ENCODE measurements at regions not wholly inside any gene's neighbourhood (a gene's known extent, or its start where the extent isn't known, plus 50 kb on each side); places are given as distances from the start of the nearest gene placed in this dataset.

DNA sequence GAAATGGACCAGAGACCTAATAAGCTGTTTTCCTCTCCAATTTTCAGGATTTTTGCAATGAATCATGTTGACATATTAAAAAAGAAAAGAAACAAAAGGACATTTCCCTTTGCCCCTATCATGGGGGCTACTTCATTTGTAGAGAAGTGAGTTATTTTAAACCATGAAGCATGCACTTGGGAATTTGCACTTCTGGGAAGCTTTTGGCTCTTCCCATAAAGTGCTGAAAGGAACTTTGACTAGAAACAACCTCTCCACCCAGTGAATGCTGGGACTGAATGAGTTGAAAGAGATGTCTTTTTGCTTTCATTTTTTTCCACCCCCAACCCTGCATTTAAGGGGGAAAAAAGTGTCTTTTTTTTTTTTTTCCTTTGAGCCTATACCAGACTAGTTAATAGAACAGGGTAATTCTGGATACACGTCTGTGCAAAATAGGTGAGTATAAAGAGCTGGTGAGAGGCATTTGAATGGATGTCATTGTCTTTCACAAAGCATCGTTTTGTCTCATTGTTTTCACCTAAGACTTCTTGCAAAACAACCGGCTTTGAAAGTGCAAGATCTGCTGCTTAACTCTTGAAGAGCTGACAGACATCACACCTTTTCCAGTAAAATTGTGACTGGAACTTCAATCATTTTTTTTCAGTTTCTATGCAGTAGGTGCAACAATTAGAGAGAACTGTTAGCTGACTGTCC lies 138.7 kb upstream of the BACH2 start:
- DNase-seq (ENCODE audit: low read depth in 2 of 2) = no peak

GRCh38 chr6:90434094-90434493 lies 137.5 kb upstream of the BACH2 start:
- DNase-seq (ENCODE audit: low read depth in 2 of 2) = no peak

GRCh38 chr6:90432937-90433336 lies 136.3 kb upstream of the BACH2 start:
- no peak for DNase-seq (ENCODE audit: low read depth in 2 of 2)

- DNase-seq (ENCODE audit: low read depth in 2 of 2) = no peak
Measured at GRCh38 chr6:90432041-90432775, 135.6 kb upstream of the BACH2 start.

DNA sequence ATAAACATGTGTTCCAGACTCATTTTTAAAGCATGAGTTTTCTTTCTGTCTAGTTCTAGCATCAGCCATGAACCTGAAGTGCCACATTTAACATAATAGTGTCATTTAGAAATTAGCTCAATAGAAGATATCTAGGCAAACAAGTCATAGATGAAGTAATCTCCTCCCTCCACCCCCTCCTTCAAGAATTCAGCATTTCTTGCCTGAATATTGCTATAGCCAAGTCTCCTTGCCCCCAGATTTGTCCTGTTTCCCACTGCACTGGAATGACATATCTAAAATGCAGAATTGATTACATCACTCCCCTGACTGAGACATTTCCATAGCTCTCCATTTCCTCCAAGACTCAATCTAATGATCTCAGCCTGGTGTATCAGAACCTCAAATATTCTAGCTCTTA lies 134.9 kb upstream of the BACH2 start:
- no peak for DNase-seq (ENCODE audit: low read depth in 2 of 2)

- no peak for DNase-seq (ENCODE audit: low read depth in 2 of 2)
Measured at GRCh38 chr6:90429713-90430112, 133.1 kb upstream of the BACH2 start.

GRCh38 chr6:90428514-90428913 lies 131.9 kb upstream of the BACH2 start:
- DNase-seq (ENCODE audit: low read depth in 2 of 2) = no peak

GRCh38 chr6:90425161-90425641 lies 128.6 kb upstream of the BACH2 start:
- no peak for DNase-seq (ENCODE audit: low read depth in 2 of 2)

DNA sequence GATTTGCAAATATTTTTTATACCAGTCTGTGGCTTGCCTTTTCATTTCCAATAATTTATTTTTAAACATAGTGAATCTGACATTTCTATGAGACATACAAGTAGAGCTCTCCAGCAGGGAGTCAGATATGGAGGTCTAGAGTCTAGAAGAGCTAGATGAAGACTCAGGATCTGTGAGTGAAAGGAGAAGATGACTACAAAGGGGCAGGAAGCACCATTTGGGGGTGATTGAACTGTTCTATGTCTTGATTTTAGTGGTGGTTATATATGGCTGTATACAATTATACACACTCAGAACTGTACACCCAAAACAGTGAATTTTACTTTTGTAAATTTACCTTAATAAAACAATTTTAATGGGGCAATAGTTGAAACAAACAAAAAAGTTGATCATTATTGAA lies 127.9 kb upstream of the BACH2 start:
- DNase-seq (ENCODE audit: low read depth in 2 of 2) = no peak

- no peak for DNase-seq (ENCODE audit: low read depth in 2 of 2)
Measured at GRCh38 chr6:90421666-90422065, 125.0 kb upstream of the BACH2 start.

GRCh38 chr6:90420500-90420899 lies 123.9 kb upstream of the BACH2 start:
- no peak for DNase-seq (ENCODE audit: low read depth in 2 of 2)

GRCh38 chr6:90417385-90417784 lies 120.7 kb upstream of the BACH2 start:
- DNase-seq (ENCODE audit: low read depth in 2 of 2) = no peak

- no peak for DNase-seq (ENCODE audit: low read depth in 2 of 2)
Measured at GRCh38 chr6:90416322-90416721, 119.7 kb upstream of the BACH2 start.

DNA sequence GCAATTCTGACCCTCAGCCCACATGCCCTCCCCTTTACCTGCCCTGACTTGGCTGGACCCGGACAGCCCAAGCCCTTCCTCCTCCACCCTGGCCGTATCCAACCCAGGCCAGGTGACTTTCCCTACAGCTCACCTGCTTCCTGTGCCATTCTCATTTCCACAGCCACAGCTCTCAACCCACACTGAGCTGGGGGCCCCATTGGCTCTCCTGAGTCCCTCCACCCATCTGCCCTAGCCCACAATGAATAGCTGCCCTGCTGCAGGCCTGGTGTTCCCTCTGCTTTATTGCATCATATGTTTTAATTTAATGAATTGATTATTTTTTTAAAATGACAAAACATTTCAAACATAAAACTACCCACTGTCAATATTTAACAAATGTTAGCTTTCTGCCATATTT lies 118.5 kb upstream of the BACH2 start:
- no peak for DNase-seq (ENCODE audit: low read depth in 2 of 2)

DNA sequence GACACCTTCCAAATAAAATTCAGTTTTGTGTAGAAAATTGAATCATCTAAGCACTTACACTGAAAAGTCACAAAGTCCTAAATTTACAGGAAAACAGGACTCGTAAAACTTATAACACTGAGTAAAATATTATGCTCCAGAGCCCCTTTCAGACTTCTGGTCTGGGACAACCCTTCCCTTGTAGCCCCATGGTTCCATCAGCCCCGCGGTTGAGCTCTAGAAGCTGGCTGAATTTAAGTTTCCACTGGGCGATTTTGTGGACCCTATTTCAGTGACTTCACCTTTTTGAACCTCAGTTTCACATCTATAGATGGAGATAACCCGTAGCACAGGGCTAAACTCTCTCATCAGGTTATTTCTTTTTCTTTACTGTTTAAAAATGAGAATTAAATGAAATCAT lies 117.7 kb upstream of the BACH2 start:
- DNase-seq (ENCODE audit: low read depth in 2 of 2) = no peak

- DNase-seq (ENCODE audit: low read depth in 2 of 2) = no peak
Measured at GRCh38 chr6:90413867-90414266, 117.2 kb upstream of the BACH2 start.

GRCh38 chr6:90413396-90413795 lies 116.8 kb upstream of the BACH2 start:
- DNase-seq (ENCODE audit: low read depth in 2 of 2) = no peak

- no peak for DNase-seq (ENCODE audit: low read depth in 2 of 2)
Measured at GRCh38 chr6:90412538-90413369, 116.1 kb upstream of the BACH2 start.

- DNase-seq (ENCODE audit: low read depth in 2 of 2) = no peak
Measured at GRCh38 chr6:90411292-90411781, 114.7 kb upstream of the BACH2 start.

- DNase-seq (ENCODE audit: low read depth in 2 of 2) = no peak
Measured at GRCh38 chr6:90409700-90410099, 113.1 kb upstream of the BACH2 start.

GRCh38 chr6:90406957-90407356 lies 110.3 kb upstream of the BACH2 start:
- no peak for DNase-seq (ENCODE audit: low read depth in 2 of 2)

DNA sequence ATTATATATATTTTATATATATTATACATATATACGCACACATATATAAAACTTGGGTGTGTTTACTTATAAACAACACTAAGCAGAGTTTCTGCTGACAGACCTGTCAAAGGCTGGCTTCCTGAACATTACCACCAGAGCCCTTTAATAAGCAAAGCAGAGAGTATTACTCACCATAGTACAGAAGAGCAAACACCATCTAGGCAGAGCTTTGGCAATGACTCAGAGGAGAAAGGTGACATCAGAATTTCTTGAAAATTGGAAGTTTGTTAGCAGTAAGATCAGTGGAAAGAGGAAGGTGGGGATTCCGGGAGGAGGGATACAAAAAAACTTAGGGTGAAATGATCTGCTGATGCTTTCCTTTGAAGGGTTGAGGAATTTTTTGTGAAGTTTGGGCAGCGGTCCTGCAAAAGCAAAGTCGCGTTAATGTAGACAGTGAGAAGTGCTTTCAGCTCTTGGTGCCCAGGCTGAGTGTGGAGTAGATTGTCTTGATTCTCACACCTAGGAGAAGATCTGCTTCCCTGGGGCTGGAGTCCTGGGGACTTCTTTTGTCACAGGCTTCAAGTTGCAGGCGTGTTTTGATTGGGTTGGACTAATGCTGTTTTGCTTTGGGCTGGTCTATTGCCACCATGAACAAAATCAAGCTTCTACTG lies 109.6 kb upstream of the BACH2 start:
- DNase-seq (ENCODE audit: low read depth in 2 of 2) = peak in 1 of 2 experiments; percentile 33

Data from fibroblast of skin of left biceps (primary cell).